Thyroid gland (tissue), 4 donors: ENCODE measurements at regions not wholly inside any gene's neighbourhood (a gene's known extent, or its start where the extent isn't known, plus 50 kb on each side); places are given as distances from the start of the nearest gene placed in this dataset. TPM values are rescaled to one million over a fixed set of nuclear protein-coding genes. Genes with fewer than 3 reads are reported as not detected.

ENCODE experiments used
- DNase-seq, 2 donors: peaks; one replicate each; pipeline ENCODE4 v3.0.0-alpha.2; 2019
- H3K27ac ChIP-seq, 3 donors: fragments of 200-600 bp; sonication (generic); 1 replicate in 2 of 3; 2 replicates in 1 of 3; pipeline ENCODE4 v1.5.1; 2016 to 2019; ENCODE audit warnings: mild to moderate bottlenecking in 1 of 3, moderate library complexity in 1 of 3
- H3K27me3 ChIP-seq: fragments of 200-600 bp; sonication (generic); one replicate; pipeline ENCODE4 v1.5.1; 2019
- H3K36me3 ChIP-seq, 2 donors: fragments of 200-600 bp; sonication (generic); one replicate each; pipeline ENCODE4 v1.5.1; 2016 to 2019
- H3K4me1 ChIP-seq, 2 donors: fragments of 200-600 bp; sonication (generic); one replicate each; pipeline ENCODE4 v1.5.1; 2017 to 2019
- H3K4me3 ChIP-seq, 3 donors: fragments of 200-600 bp; sonication (generic); replicated peaks in 1 of 3; 1 replicate in 2 of 3; 2 replicates in 1 of 3; pipeline ENCODE4 v1.5.1; 2016; ENCODE audit warnings: mild to moderate bottlenecking in 1 of 3
- H3K9me3 ChIP-seq: fragments of 200-600 bp; sonication (generic); one replicate; pipeline ENCODE4 v1.5.1; 2017
- CTCF ChIP-seq, 6 experiments: fragments of 200-600 bp in 3 of 6; fragments of 450-650 bp in 3 of 6; sonication (generic) in 3 of 6; IDR thresholded peaks; one replicate each; pipeline ENCODE4 v1.5.1; 2016 to 2019; ENCODE audit warnings: antibody characterized with exemption in 6 of 6, mild to moderate bottlenecking in 2 of 6, inconsistent platforms in 1 of 6, moderate library complexity in 1 of 6
- POLR2A ChIP-seq, 2 donors: fragments of 450-650 bp; IDR thresholded peaks; one replicate each; pipeline ENCODE4 v1.6.1; 2017; ENCODE audit warnings: antibody characterized with exemption in 2 of 2, mild to moderate bottlenecking in 2 of 2, moderate library complexity in 1 of 2
- intact Hi-C: fragments of 100-400 bp; cut with DNase I; formaldehyde crosslinking; loops from one replicate; pipeline ENCODE4 v1.15.1; 2023
- small RNA-seq: library from RNA; depleted of rRNA; stranded (forward); fragments of <200 nt; gene quantifications from one replicate; pipeline ENCODE3, GENCODE V24; 2016

- Histone ChIP-seq H3K4me1 (no peaks in the 10 kb centered on the region), H3K4me3 (no peak overlapping the region), H3K36me3 (no peaks in the 10 kb centered on the region), H3K9me3 (no peaks in the 10 kb centered on the region), H3K27ac (no peak overlapping the region), H3K27me3 (no peaks in the 10 kb centered on the region)
- intact Hi-C loops: no loop called here
- DNase-seq: no peak
- no peak for TF ChIP-seq CTCF (IDR thresholded peaks at IDR 0.05)
- TF ChIP-seq POLR2A (IDR thresholded peaks at IDR 0.05): no peak
Measured at GRCh38 chr5:44440186-44440585, 51.0 kb upstream of the FGF10 start.

Small RNA genes in the stretch of these regions (small RNA-seq; reads per million reads assigned to genes)
- not detected for gene RN7SL383P
